ENCODE measurements at regions not wholly inside any gene's neighbourhood (a gene's known extent, or its start where the extent isn't known, plus 50 kb on each side); places are given as distances from the start of the nearest gene placed in this dataset.

DNA sequence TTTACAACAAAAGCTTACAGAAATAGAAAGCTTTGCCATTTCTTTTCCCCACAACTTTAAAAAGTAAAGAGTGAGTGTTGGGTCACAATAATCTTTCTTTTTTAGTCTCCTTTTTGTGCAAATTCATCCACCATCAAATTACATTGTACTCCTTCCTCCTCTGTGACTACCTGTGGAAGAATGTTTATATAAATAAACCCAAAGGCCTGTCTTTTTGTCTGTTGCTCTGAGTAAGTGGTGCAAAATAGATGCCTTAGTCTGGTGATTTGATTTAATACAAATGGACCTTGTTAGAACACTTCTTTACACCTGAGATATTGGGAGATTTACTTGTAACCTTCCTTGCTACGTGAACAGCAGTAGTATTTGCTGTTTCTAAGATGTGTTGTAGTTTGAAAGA is 53.5 kb upstream of the TAF11L2 start:
- 0% methylated on average over 1 of the region's 1 CpG for WGBS (ENCODE audit: insufficient coverage, low coverage, missing lambda C conversion rate)
- no peak for FAIRE-seq

DNA sequence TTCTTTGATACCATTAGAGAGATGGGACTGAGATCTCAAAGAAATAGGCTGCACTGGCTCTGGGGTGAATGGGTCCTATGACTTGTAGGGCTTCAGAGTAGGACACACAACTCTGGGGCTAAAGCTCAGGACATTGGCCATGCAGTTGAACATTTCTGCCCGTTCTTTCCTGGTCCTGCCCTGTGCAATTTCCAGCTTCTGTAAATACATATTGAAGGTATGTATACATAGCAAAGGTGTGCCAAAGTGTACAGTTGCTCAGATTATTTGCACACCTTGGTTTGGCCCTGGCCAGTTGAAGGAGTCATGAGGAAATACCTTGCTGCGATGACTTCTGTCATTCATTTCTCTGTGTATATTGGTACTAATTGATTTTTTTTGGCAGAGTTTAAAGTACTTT is 52.8 kb upstream of the TAF11L2 start:
- Histone ChIP-seq H3K79me2 (ENCODE audit: control insufficient read depth, insufficient read depth, low read length) (no peaks in the 10 kb centered on the region), H3K4me3 (no peak overlapping the region), H3K4me1 (replicated peaks in 1 of 2; ENCODE audit: control insufficient read depth in 2 of 2, insufficient read depth in 2 of 2, low read length in 2 of 2) (no peaks in the 10 kb centered on the region), H3K27ac (ENCODE audit: extremely low read depth, low read depth, low read length) (no peak overlapping the region), H3K36me3 (ENCODE audit: control insufficient read depth, insufficient read depth, low read length) (no peaks in the 10 kb centered on the region), H2AFZ (ENCODE audit: low read depth, low read length) (no peak overlapping the region), H3K4me2 (ENCODE audit: insufficient read depth, low read length) (no peak overlapping the region), H3K27me3 (ENCODE audit: control insufficient read depth in 2 of 2, insufficient read depth in 2 of 2, low read length in 2 of 2) (no peaks in the 10 kb centered on the region), H3K9ac (ENCODE audit: insufficient read depth in 1 of 2, low read depth in 2 of 2, low read length in 2 of 2) (no peak overlapping the region), H3K9me1 (ENCODE audit: control insufficient read depth, insufficient read depth, low read length) (no peaks in the 10 kb centered on the region), H3K9me3 (replicated peaks; ENCODE audit: control insufficient read depth, insufficient read depth, low read depth, low read length) (no peaks in the 10 kb centered on the region), H4K20me1 (replicated peaks; ENCODE audit: control insufficient read depth, insufficient read depth, low read length) (no peaks in the 10 kb centered on the region)
- CTCF ChIA-PET (ENCODE audit: low intra/inter-chr PET ratio): no interaction called here
- in situ Hi-C loops (cut with MboI) (no loop called here), intact Hi-C loops (cut with micrococcal nuclease) (no loop called here)
- ATAC-seq: no peak
- POLR2A ChIA-PET: no interaction called here
- no peak for DNase-seq (ENCODE audit: extremely low read depth in 1 of 4, low spot score in 3 of 4)
- no TSS peak for BruUV-seq (replicated peaks)
- no peak for FAIRE-seq
- WGBS (ENCODE audit: insufficient coverage, low coverage, missing lambda C conversion rate): 0% methylated on average over 2 of the region's 2 CpGs
- TF ChIP-seq, protein P1, sequence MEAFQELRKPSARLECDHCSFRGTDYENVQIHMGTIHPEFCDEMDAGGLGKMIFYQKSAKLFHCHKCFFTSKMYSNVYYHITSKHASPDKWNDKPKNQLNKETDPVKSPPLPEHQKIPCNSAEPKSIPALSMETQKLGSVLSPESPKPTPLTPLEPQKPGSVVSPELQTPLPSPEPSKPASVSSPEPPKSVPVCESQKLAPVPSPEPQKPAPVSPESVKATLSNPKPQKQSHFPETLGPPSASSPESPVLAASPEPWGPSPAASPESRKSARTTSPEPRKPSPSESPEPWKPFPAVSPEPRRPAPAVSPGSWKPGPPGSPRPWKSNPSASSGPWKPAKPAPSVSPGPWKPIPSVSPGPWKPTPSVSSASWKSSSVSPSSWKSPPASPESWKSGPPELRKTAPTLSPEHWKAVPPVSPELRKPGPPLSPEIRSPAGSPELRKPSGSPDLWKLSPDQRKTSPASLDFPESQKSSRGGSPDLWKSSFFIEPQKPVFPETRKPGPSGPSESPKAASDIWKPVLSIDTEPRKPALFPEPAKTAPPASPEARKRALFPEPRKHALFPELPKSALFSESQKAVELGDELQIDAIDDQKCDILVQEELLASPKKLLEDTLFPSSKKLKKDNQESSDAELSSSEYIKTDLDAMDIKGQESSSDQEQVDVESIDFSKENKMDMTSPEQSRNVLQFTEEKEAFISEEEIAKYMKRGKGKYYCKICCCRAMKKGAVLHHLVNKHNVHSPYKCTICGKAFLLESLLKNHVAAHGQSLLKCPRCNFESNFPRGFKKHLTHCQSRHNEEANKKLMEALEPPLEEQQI (IDR thresholded peaks at IDR 0.05): no peak
- TF ChIP-seq, protein P2, sequence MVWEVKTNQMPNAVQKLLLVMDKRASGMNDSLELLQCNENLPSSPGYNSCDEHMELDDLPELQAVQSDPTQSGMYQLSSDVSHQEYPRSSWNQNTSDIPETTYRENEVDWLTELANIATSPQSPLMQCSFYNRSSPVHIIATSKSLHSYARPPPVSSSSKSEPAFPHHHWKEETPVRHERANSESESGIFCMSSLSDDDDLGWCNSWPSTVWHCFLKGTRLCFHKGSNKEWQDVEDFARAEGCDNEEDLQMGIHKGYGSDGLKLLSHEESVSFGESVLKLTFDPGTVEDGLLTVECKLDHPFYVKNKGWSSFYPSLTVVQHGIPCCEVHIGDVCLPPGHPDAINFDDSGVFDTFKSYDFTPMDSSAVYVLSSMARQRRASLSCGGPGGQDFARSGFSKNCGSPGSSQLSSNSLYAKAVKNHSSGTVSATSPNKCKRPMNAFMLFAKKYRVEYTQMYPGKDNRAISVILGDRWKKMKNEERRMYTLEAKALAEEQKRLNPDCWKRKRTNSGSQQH (CRISPR knock-in tag; IDR thresholded peaks at IDR 0.05): no peak
- no peak for TF ChIP-seq MECOM (CRISPR knock-in tag; IDR thresholded peaks at IDR 0.05)

More for the DNA sequence above, 53.5 kb upstream of the TAF11L2 start:
- no peaks in the 10 kb centered on the region for H3K36me3 ChIP-seq (ENCODE audit: control insufficient read depth, insufficient read depth, low read length)
- no peak overlapping the region for H3K27ac ChIP-seq (ENCODE audit: extremely low read depth, low read depth, low read length)
- intact Hi-C loops (cut with micrococcal nuclease) (no loop called here), in situ Hi-C loops (cut with MboI) (no loop called here)
- CTCF ChIA-PET (ENCODE audit: low intra/inter-chr PET ratio): no interaction called here
- H3K79me2 ChIP-seq (ENCODE audit: control insufficient read depth, insufficient read depth, low read length): no peaks in the 10 kb centered on the region
- POLR2A ChIA-PET: no interaction called here
- no peaks in the 10 kb centered on the region for H4K20me1 ChIP-seq (replicated peaks; ENCODE audit: control insufficient read depth, insufficient read depth, low read length)
- H3K9ac ChIP-seq (ENCODE audit: insufficient read depth in 1 of 2, low read depth in 2 of 2, low read length in 2 of 2): no peak overlapping the region
- no peaks in the 10 kb centered on the region for H3K4me1 ChIP-seq (replicated peaks in 1 of 2; ENCODE audit: control insufficient read depth in 2 of 2, insufficient read depth in 2 of 2, low read length in 2 of 2)
- H2AFZ ChIP-seq (ENCODE audit: low read depth, low read length): no peak overlapping the region
- DNase-seq (ENCODE audit: extremely low read depth in 1 of 4, low spot score in 3 of 4) (no peak), ATAC-seq (no peak)
- H3K9me1 ChIP-seq (ENCODE audit: control insufficient read depth, insufficient read depth, low read length): no peaks in the 10 kb centered on the region
- no peak for TF ChIP-seq KLF1 (tag; IDR thresholded peaks at IDR 0.05)
- TF ChIP-seq TAF1 (IDR thresholded peaks at IDR 0.05; ENCODE audit: control insufficient read depth, extremely low read depth, insufficient read depth, low read length, severe bottlenecking): no peak
- no peak for TF ChIP-seq FOXA3 (CRISPR knock-in tag; conservative IDR thresholded peaks at IDR 0.05 in 1 of 2, IDR thresholded peaks at IDR 0.05 in 1 of 2)
- TF ChIP-seq HCFC1 (IDR thresholded peaks at IDR 0.05; ENCODE audit: low read depth, low read length): no peak
- TF ChIP-seq ZFP30 (CRISPR knock-in tag; IDR thresholded peaks at IDR 0.05; ENCODE audit: borderline replicate concordance): no peak
- no peak for TF ChIP-seq ZNF436 (CRISPR knock-in tag; IDR thresholded peaks at IDR 0.05)
- no peak for TF ChIP-seq ARHGAP35 (IDR thresholded peaks at IDR 0.05; ENCODE audit: partially characterized antibody)
- TF ChIP-seq, protein P3, sequence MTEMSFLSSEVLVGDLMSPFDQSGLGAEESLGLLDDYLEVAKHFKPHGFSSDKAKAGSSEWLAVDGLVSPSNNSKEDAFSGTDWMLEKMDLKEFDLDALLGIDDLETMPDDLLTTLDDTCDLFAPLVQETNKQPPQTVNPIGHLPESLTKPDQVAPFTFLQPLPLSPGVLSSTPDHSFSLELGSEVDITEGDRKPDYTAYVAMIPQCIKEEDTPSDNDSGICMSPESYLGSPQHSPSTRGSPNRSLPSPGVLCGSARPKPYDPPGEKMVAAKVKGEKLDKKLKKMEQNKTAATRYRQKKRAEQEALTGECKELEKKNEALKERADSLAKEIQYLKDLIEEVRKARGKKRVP (CRISPR knock-in tag; IDR thresholded peaks at IDR 0.05): no peak
- H3K27me3 ChIP-seq (ENCODE audit: control insufficient read depth in 2 of 2, insufficient read depth in 2 of 2, low read length in 2 of 2): no peaks in the 10 kb centered on the region
- no TSS peak for BruUV-seq (replicated peaks)
- no peaks in the 10 kb centered on the region for H3K9me3 ChIP-seq (replicated peaks; ENCODE audit: control insufficient read depth, insufficient read depth, low read depth, low read length)
- H3K4me3 ChIP-seq: no peak overlapping the region
- H3K4me2 ChIP-seq (ENCODE audit: insufficient read depth, low read length): no peak overlapping the region

Measured in K562 (cell line).